Esophagus muscularis mucosa (tissue), 3 donors: ENCODE measurements at regions not wholly inside any gene's neighbourhood (a gene's known extent, or its start where the extent isn't known, plus 50 kb on each side); places are given as distances from the start of the nearest gene placed in this dataset.

Source experiments
- POLR2A ChIP-seq: fragments of 450-650 bp; IDR thresholded peaks from one replicate; pipeline ENCODE4 v1.6.1; 2017; ENCODE audit warnings: antibody characterized with exemption, moderate library complexity, mild to moderate bottlenecking, low read depth
- POLR2AphosphoS5 ChIP-seq, 2 donors: sonication (generic); formaldehyde crosslinking; IDR thresholded peaks; one replicate each; pipeline ENCODE4 v1.6.1; 2017; ENCODE audit warnings: antibody characterized with exemption in 2 of 2
- TF ChIP-seq, protein P1 (sequence below), 3 experiments: fragments of 200-600 bp in 2 of 3; fragments of 450-650 bp in 1 of 3; sonication (generic) in 2 of 3; IDR thresholded peaks; one replicate each; pipeline ENCODE4 v1.5.1; 2017 to 2019; ENCODE audit warnings: antibody characterized with exemption in 3 of 3, mild to moderate bottlenecking in 2 of 3, moderate library complexity in 1 of 3

- TF ChIP-seq, protein P1, sequence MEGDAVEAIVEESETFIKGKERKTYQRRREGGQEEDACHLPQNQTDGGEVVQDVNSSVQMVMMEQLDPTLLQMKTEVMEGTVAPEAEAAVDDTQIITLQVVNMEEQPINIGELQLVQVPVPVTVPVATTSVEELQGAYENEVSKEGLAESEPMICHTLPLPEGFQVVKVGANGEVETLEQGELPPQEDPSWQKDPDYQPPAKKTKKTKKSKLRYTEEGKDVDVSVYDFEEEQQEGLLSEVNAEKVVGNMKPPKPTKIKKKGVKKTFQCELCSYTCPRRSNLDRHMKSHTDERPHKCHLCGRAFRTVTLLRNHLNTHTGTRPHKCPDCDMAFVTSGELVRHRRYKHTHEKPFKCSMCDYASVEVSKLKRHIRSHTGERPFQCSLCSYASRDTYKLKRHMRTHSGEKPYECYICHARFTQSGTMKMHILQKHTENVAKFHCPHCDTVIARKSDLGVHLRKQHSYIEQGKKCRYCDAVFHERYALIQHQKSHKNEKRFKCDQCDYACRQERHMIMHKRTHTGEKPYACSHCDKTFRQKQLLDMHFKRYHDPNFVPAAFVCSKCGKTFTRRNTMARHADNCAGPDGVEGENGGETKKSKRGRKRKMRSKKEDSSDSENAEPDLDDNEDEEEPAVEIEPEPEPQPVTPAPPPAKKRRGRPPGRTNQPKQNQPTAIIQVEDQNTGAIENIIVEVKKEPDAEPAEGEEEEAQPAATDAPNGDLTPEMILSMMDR (IDR thresholded peaks at IDR 0.05): no peak
- no peak for TF ChIP-seq POLR2A
- TF ChIP-seq POLR2AphosphoS5 (IDR thresholded peaks at IDR 0.05): no peak
Observed at GRCh38 chr10:128661404-128662197, 535.4 kb upstream of the MKI67 start.
